Activated CD8-positive, alpha-beta memory T cell treated with anti-CD3 and anti-CD28 coated beads, Interleukin-2, amount 10 ng/mL, durations not matched to agents 7 days and 5 days (primary cell): ENCODE measurements at regions not wholly inside any gene's neighbourhood (a gene's known extent, or its start where the extent isn't known, plus 50 kb on each side); places are given as distances from the start of the nearest gene placed in this dataset.
"Not testable (repeated sequence)": the region's sequence is repeated elsewhere in the genome, so short reads cannot be mapped to it uniquely, and the experiment has no call there.

ENCODE experiments used
- ATAC-seq: fragments of 150-1000 bp; cut with Tn5 transposase; one replicate; pipeline ENCODE4 v1.10.0; 2021; ENCODE audit warnings: moderate library complexity
- CTCF ChIA-PET: fragments of 350-600 bp; sonication (Branson Sonifier 250); formaldehyde crosslinking; loops from one replicate; lab custom pipeline; 2021; ENCODE audit warnings: antibody characterized with exemption; lab: Charles Lee
- DNase-seq: peaks from one replicate; pipeline ENCODE4 v3.0.0-alpha.2; 2020
- H3K27ac Mint-ChIP-seq: one replicate; pipeline ENCODE4 v1.8.0; 2021; ENCODE audit warnings: mild to moderate bottlenecking, mixed read lengths
- H3K27me3 Mint-ChIP-seq: one replicate; pipeline ENCODE4 v1.8.0; 2021; ENCODE audit warnings: mixed read lengths
- H3K36me3 Mint-ChIP-seq: one replicate; pipeline ENCODE4 v1.8.0; 2021; ENCODE audit warnings: mild to moderate bottlenecking, mixed read lengths
- H3K4me1 Mint-ChIP-seq: one replicate; pipeline ENCODE4 v1.8.0; 2021; ENCODE audit warnings: mixed read lengths
- H3K4me3 Mint-ChIP-seq: one replicate; pipeline ENCODE4 v1.8.0; 2021; ENCODE audit warnings: mild to moderate bottlenecking, moderate library complexity, mixed read lengths
- H3K9me3 Mint-ChIP-seq: one replicate; pipeline ENCODE4 v1.8.0; 2022; ENCODE audit warnings: low read depth, mixed read lengths

DNA sequence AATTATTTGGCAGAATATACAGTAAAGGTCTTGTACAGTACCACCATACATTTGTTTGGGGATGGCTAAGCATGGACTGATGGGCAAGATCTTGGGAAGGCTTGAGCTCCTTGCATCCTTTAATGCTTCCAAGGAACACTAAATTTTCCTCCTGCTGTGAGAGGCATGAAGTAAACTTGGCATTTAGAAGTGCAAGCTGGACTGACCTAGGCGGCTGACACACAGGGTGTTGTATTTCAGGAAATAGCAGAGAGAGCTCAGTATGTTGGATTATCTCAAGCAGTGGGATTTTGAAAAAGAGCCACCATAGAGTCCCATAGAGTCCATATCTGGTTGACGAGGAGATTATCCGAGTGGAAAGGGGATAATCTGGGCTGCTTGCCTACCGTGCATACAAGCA, 2137.1 kb downstream of the TP53TG3F start:
- CTCF ChIA-PET: no interaction called here
- H3K4me1 Mint-ChIP-seq: no peaks in the 10 kb centered on the region
- peaks cover 14% of the 10 kb centered on the region for H3K9me3 Mint-ChIP-seq
- H3K36me3 Mint-ChIP-seq: no peaks in the 10 kb centered on the region
- H3K4me3 Mint-ChIP-seq: no peak overlapping the region
- H3K27ac Mint-ChIP-seq: no peak overlapping the region
- no peaks in the 10 kb centered on the region for H3K27me3 Mint-ChIP-seq
- DNase-seq (no peak), ATAC-seq (no peak)

DNA sequence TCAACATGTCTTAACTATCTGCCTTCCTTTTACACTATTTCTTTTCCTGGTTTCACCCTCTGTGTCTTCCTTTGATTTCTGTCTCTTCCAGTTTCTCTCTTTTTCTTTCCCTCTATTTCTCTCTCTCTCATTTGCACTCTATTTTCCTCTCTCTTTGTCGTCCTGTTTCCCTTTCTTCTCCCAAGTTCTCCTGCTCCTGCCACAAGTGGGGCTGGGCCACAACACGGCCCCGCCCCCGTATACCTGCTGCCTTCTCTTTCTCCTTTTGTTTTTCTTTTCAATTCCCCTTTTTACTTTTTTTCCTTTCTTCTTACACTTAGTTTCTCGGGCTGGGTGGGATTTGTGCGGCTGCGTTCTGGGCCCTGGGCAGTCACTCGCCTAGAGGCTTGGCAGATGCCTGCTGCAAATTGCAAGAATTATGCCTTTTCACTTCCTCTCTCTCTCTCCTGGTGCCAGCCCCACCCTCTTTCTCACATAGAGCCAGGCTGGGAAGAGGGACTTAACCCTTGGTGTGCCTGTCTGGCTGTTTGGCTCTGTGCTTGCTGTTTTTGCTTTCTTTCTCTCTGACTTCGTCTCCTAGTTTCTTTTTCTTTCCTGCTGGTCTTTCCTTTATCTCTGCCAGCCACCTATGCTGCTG, 2139.4 kb downstream of the TP53TG3F start:
- H3K9me3 Mint-ChIP-seq: peaks cover 12% of the 10 kb centered on the region
- CTCF ChIA-PET: no interaction called here
- H3K4me3 Mint-ChIP-seq: no peak overlapping the region
- DNase-seq (no peak), ATAC-seq (no peak)
- H3K27ac Mint-ChIP-seq: no peak overlapping the region
- no peaks in the 10 kb centered on the region for H3K27me3 Mint-ChIP-seq
- no peaks in the 10 kb centered on the region for H3K4me1 Mint-ChIP-seq
- no peaks in the 10 kb centered on the region for H3K36me3 Mint-ChIP-seq

DNA sequence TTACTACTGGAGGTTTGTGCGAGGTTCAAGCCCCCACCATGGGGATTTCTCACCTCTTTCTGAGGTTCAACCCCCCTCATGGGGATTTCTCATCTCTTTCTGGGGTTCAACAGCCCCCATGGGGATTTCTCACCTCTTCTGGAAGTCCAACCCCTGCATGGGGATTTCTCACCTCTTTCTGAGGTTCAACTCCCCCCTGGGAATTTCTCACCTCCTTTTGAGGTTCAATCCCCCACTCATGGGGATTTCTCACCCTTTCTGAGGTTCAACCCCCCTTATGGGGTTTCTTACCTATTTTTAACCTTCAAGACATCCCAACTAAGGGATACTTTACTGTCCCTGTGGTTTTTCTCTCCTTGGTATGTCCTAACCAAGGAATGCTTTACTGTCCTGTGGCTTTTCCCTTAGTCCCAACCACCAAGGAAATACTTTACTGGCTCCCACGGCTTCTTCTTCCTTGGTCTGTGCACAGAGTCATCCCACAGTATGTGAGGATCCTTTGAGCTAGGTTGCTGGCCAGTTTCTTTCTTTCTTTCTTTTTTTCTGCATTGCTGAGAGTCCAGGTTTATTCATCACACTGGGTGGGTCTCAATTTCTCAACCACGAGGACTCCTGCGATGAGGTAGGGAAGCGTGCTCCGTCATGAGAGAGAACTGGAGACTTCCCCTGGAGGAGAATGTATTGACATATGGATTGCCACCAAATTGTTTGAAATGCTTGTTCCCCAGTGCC, 2140.2 kb downstream of the TP53TG3F start:
- Mint-ChIP-seq H3K36me3 (no peaks in the 10 kb centered on the region), H3K4me1 (no peaks in the 10 kb centered on the region), H3K27ac (no peak overlapping the region), H3K9me3 (peaks cover 12% of the 10 kb centered on the region), H3K27me3 (no peaks in the 10 kb centered on the region), H3K4me3 (no peak overlapping the region)
- DNase-seq (no peak), ATAC-seq (no peak)
- CTCF ChIA-PET: no interaction called here

DNA sequence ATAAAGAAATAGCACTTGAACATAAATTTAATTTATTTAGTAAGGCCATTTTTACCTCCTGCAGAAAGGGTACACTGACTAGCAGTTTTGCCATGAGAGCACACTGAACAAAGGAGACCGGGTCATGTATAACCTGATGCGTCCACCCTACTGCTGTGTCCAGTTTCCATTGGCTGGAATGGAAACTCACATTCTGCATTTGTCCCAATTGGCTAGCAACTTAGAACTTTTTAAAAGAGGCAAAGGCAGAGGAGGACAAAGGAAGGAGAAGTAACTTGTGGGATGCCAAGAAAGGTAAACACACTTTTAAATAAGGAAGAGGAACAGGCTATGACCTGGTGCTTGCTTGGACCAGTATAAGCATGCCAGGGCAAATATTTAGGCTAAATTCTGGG, 2140.7 kb downstream of the TP53TG3F start:
- not testable (repeated sequence) for H3K36me3 Mint-ChIP-seq

DNA sequence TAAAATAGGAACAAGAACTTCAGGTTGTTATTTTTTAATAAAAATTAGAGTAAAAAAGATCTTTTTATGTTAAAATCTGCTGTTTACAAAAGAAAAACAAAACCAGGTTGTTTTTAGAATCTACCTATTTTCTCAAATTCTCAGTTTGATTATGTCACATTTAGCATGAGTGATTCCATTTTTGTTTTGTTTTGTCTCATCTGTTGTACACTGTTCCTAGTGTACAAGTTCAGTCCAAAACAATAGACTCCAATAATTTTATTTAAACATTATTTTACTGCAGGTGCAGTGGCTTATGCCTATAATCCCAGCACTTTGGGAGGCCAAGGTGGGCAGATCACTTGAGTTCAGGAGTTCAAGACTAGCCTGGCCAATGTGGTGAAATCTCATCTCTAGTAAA, 2142.7 kb downstream of the TP53TG3F start:
- Mint-ChIP-seq H3K27ac (no peak overlapping the region), H3K4me3 (no peak overlapping the region), H3K36me3 (no peaks in the 10 kb centered on the region), H3K27me3 (no peaks in the 10 kb centered on the region), H3K9me3 (peaks cover 12% of the 10 kb centered on the region), H3K4me1 (no peaks in the 10 kb centered on the region)
- DNase-seq: no peak
- CTCF ChIA-PET: no interaction called here
- no peak for ATAC-seq

More for the DNA sequence above, 2140.7 kb downstream of the TP53TG3F start:
- H3K4me1 Mint-ChIP-seq, CTCF ChIA-PET, H3K27me3 Mint-ChIP-seq, H3K27ac Mint-ChIP-seq, ATAC-seq, H3K4me3 Mint-ChIP-seq, DNase-seq: not testable (repeated sequence)
- H3K9me3 Mint-ChIP-seq: peaks cover 12% of the 10 kb centered on the region

DNA sequence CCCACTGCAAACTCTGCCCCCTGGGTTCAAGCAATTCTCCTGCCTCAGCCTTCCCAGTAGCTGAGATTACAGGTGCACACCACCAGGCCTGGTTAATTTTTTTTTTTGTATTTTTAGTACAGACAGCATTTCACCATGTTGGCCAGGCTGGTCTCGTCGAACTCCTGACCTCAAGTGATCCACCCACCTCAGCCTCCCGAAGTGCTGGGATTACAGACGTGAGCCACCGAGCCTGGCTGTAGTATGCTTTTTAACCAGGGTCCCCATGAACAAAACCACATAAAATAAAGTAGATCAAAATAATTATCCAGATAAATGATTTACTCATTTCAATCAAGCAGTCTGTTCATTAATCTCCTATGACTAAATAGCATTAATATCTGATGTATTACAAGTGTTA, 2144.0 kb downstream of the TP53TG3F start:
- H3K4me3 Mint-ChIP-seq, H3K36me3 Mint-ChIP-seq, H3K27ac Mint-ChIP-seq, H3K4me1 Mint-ChIP-seq, ATAC-seq, CTCF ChIA-PET, DNase-seq, H3K27me3 Mint-ChIP-seq: not testable (repeated sequence)
- H3K9me3 Mint-ChIP-seq: peaks cover 12% of the 10 kb centered on the region

DNA sequence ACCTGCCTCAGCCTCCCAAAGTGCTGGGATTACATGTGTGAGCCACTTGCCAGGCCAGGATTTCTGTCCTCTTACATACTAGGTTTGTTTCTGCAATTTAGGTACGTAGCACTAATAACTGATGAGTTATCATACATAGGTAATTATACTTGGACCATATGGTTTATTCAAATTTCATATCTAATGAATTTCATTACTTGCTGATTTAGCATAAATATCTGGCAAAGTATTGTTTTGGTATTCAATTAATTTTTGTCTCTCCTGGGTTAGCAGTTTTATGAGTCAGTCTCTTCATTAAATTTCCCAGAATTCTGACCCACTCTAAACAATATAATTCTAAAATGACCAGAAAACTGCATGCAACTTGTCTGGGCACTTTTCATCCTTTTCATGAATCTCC, 2146.5 kb downstream of the TP53TG3F start:
- Mint-ChIP-seq H3K9me3 (peaks cover 2% of the 10 kb centered on the region), H3K27me3 (no peaks in the 10 kb centered on the region), H3K4me1 (no peaks in the 10 kb centered on the region), H3K36me3 (no peaks in the 10 kb centered on the region), H3K4me3 (no peak overlapping the region), H3K27ac (no peak overlapping the region)
- ATAC-seq: no peak
- CTCF ChIA-PET: no interaction called here
- no peak for DNase-seq

DNA sequence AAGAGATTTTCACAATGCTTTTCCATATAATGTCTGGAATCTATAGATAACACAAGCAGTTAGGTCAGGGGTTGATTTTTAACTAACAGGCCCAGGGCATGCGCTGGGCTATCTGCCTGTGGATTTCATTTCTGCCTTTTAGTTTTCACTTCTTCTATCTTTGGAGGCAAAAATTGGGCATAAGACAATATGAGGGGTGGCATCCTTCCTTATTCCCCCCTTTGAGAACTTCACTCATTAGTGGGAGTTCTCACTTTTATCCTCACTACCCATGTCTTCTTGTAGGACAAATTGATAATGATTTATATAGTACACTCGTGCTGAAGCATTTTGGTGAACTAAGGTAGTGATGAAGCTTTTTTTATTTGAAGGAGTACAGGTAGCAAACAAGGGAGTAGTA, 2155.5 kb downstream of the TP53TG3F start:
- DNase-seq, ATAC-seq, H3K4me1 Mint-ChIP-seq, H3K4me3 Mint-ChIP-seq, H3K27ac Mint-ChIP-seq, H3K27me3 Mint-ChIP-seq, H3K36me3 Mint-ChIP-seq, CTCF ChIA-PET: not testable (repeated sequence)
- H3K9me3 Mint-ChIP-seq: peaks cover 18% of the 10 kb centered on the region

DNA sequence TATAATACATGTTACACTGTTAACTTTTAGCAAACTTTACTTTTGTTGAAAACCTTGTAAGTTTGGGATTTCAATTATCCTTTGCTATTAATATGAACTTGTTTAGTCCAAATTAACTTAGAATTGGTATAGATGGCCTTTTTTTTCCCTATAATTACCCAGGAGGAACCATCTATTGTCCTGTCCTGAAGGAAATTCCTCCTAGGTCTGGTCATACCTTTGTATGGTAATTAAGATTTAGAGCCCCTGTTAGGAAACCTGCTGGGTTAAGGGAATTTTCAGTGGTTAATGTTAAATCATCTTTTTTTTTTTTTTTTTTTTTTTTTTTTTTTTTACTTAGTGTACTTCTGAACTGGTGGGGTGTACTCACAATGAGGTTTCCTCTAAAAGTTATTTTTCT, 2159.8 kb downstream of the TP53TG3F start:
- ATAC-seq, DNase-seq, H3K4me3 Mint-ChIP-seq, H3K27ac Mint-ChIP-seq, CTCF ChIA-PET, H3K27me3 Mint-ChIP-seq, H3K4me1 Mint-ChIP-seq, H3K36me3 Mint-ChIP-seq: not testable (repeated sequence)
- H3K9me3 Mint-ChIP-seq: peaks cover 21% of the 10 kb centered on the region

DNA sequence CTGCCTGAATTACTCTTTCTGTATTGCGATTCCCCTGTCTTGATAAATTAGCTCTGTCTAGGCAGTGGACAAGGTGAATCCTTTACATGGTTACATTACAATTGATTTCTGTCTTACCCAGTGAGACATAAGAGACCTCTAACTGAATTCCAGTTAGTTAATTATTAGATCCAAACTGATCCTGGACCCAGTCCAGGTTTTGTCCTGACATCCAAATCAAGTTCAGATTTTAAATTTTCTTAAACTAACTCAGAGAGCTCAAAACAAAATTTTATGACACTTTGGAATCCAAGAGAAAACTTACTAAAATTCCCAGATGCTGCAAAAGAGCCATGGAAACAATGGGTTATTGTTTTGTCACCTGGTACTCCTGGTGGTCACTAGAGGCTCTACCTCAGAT, 2166.6 kb downstream of the TP53TG3F start:
- Mint-ChIP-seq H3K4me1 (no peaks in the 10 kb centered on the region), H3K36me3 (no peaks in the 10 kb centered on the region), H3K4me3 (no peak overlapping the region), H3K9me3 (peaks cover 7% of the 10 kb centered on the region), H3K27ac (no peak overlapping the region), H3K27me3 (no peaks in the 10 kb centered on the region)
- CTCF ChIA-PET: no interaction called here
- ATAC-seq: no peak
- DNase-seq: no peak

DNA sequence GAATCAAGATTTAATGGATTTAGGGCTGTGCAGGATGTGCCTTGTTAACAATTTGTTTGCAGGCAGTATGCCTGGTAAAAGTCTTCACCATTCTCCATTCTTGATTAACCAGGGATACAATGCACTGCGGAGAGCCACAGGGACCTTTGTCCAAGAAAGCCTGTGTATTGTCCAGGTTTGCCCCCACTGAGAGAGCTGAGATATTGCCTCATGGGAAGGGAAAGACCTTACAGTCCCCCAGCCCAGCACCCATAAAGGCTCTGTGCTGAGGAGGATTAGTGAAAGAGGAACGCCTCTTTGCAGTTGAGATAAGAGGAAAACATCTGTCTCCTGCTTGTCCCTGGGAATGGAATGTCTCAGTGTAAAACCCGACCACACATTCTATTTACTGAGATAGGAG, 2169.6 kb downstream of the TP53TG3F start:
- Mint-ChIP-seq H3K4me3 (no peak overlapping the region), H3K4me1 (no peaks in the 10 kb centered on the region), H3K36me3 (no peaks in the 10 kb centered on the region), H3K9me3 (peaks cover 17% of the 10 kb centered on the region), H3K27ac (no peak overlapping the region), H3K27me3 (no peaks in the 10 kb centered on the region)
- ATAC-seq (no peak), DNase-seq (no peak)
- CTCF ChIA-PET: no interaction called here

DNA sequence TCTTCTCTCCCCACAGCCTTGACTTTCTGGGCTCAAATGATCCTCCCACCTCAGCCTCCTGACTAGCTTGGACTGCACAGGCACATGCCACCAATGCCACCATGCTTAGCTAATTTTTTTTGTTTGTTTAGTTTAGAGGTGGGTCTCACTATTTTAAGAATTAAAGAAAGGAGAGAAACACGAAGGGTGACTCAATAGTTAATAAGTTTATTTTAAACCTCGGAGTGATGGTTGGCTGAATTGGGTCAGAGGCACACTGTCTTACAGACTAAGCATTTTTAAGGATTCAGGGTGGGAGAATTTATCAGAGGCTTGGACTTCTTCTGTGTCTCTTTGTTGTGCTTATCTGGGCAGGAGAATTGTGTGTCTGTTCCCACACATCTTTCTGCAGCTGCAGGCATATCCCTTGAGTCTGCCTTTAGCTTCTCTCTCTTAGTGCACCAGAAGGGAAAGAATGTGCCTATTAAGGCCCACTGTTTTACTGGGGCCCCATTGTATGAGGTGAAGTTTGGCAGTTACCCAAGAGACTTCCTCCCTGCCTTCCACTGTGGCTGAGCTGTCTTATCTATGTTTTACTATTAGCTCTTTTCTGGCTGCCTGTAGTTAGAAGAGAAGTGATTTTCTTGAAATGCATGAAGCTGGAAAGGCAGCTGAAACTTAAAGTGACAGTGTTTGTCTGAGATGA, 2172.0 kb downstream of the TP53TG3F start:
- DNase-seq: no peak
- CTCF ChIA-PET: no interaction called here
- H3K4me3 Mint-ChIP-seq: no peak overlapping the region
- H3K36me3 Mint-ChIP-seq: no peaks in the 10 kb centered on the region
- no peak overlapping the region for H3K27ac Mint-ChIP-seq
- H3K4me1 Mint-ChIP-seq: no peaks in the 10 kb centered on the region
- peaks cover 14% of the 10 kb centered on the region for H3K9me3 Mint-ChIP-seq
- no peak for ATAC-seq
- no peaks in the 10 kb centered on the region for H3K27me3 Mint-ChIP-seq

DNA sequence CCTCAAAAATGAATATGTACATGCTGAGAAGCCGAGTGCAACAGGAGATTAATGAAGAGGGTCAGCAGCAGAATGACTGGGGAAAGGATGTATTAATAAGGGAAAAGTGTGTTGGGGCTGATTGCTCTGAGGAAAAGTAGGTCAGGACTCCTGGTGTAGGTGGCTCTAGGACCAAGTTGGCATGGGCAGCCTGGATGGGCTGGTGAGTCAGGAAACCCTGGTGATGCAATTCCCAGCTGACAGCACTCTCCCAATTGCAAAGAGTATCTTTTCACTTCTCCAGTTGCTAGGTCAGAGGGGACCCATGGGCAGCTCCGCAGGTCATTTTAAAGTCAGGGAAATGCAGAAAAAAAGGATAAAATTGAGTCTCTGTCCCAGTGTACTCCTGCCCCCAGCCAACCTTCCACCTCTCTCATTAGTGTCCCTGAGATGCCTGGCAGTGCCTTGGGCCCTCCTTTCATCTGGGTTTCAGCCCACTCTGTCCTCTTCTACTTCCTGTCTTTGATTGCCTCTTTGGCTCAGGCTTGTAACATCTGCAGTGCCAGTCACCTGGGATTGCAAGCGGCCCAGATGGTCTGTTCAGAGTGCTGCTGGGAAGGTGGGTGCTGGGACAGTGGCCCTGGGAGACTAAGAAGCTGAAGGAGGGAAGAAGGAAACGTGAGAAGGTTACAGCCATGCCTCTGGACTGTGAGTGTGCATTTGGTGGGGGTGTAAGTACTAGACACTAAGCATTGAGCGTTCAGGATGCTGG, 2177.2 kb downstream of the TP53TG3F start:
- H3K9me3 Mint-ChIP-seq: peaks cover 21% of the 10 kb centered on the region
- H3K36me3 Mint-ChIP-seq: no peaks in the 10 kb centered on the region
- H3K27me3 Mint-ChIP-seq: no peaks in the 10 kb centered on the region
- DNase-seq (no peak), ATAC-seq (no peak)
- H3K4me1 Mint-ChIP-seq: no peaks in the 10 kb centered on the region
- CTCF ChIA-PET: no interaction called here
- no peak overlapping the region for H3K4me3 Mint-ChIP-seq
- H3K27ac Mint-ChIP-seq: no peak overlapping the region
